DMS114 treated with DMSO at 0.1 percent for 48 hours (cell line): ENCODE measurements at regions not wholly inside any gene's neighbourhood (a gene's known extent, or its start where the extent isn't known, plus 50 kb on each side); places are given as distances from the start of the nearest gene placed in this dataset.
"Not testable (repeated sequence)": the region's sequence is repeated elsewhere in the genome, so short reads cannot be mapped to it uniquely, and the experiment has no call there.

ENCODE experiments used
- DNase-seq: peaks from one replicate; lab custom pipeline; 2025; ENCODE audit not compliant: unreplicated experiment; lab: John Stamatoyannopoulos, UW

- no peak for DNase-seq
These were observed 138.0 kb upstream of the SMIM31 start for GRCh38 chr4:164615964-164616363.

GRCh38 chr4:164616961-164617360, 137.0 kb upstream of the SMIM31 start:
- no peak for DNase-seq

GRCh38 chr4:164617426-164617825, 136.5 kb upstream of the SMIM31 start:
- DNase-seq = no peak

GRCh38 chr4:164617911-164618310, 136.0 kb upstream of the SMIM31 start:
- no peak for DNase-seq

- no peak for DNase-seq
These were observed 131.9 kb upstream of the SMIM31 start for GRCh38 chr4:164621886-164622521.

GRCh38 chr4:164623099-164623498, 130.8 kb upstream of the SMIM31 start:
- DNase-seq = no peak

- no peak for DNase-seq
These were observed 114.9 kb upstream of the SMIM31 start for GRCh38 chr4:164639001-164639400.

- DNase-seq = no peak
These were observed 105.6 kb upstream of the SMIM31 start for GRCh38 chr4:164648151-164648848.

- DNase-seq = no peak
These were observed 105.1 kb upstream of the SMIM31 start for GRCh38 chr4:164648849-164649212.

- DNase-seq = no peak
These were observed 94.2 kb upstream of the SMIM31 start for GRCh38 chr4:164659765-164660164.

GRCh38 chr4:164676152-164676551, 77.8 kb upstream of the SMIM31 start:
- DNase-seq = not testable (repeated sequence)

- DNase-seq = no peak
These were observed 70.9 kb upstream of the SMIM31 start for GRCh38 chr4:164683040-164683439.

GRCh38 chr4:164695650-164696049, 58.3 kb upstream of the SMIM31 start:
- no peak for DNase-seq

GRCh38 chr4:164700471-164700870, 53.5 kb upstream of the SMIM31 start:
- DNase-seq = no peak

- no peak for DNase-seq
These were observed 52.3 kb upstream of the SMIM31 start for GRCh38 chr4:164701665-164702064.
